Muscle layer of colon (tissue), 2 donors: ENCODE measurements at regions not wholly inside any gene's neighbourhood (a gene's known extent, or its start where the extent isn't known, plus 50 kb on each side); places are given as distances from the start of the nearest gene placed in this dataset.

Experiments
- H3K27ac ChIP-seq: one replicate; pipeline ENCODE4 v1.7.0; 2013; ENCODE audit warnings: low read depth, mild to moderate bottlenecking, low read length, moderate library complexity
- H3K27me3 ChIP-seq, 2 donors: one replicate each; pipeline ENCODE4 v1.7.0; 2013; ENCODE audit warnings: low read length in 2 of 2, mild to moderate bottlenecking in 2 of 2; ENCODE audit not compliant: insufficient read depth in 2 of 2, control insufficient read depth in 1 of 2
- H3K36me3 ChIP-seq: one replicate; pipeline ENCODE4 v1.7.0; 2013; ENCODE audit warnings: mild to moderate bottlenecking, low read length; ENCODE audit not compliant: insufficient read depth
- H3K4me1 ChIP-seq: one replicate; pipeline ENCODE4 v1.7.0; 2013; ENCODE audit warnings: mild to moderate bottlenecking, low read length; ENCODE audit not compliant: insufficient read depth
- H3K4me3 ChIP-seq, 2 donors: one replicate each; pipeline ENCODE4 v1.7.0; 2013; ENCODE audit warnings: low read length in 2 of 2, low read depth in 1 of 2, mild to moderate bottlenecking in 1 of 2, moderate library complexity in 1 of 2
- H3K9ac ChIP-seq: one replicate; pipeline ENCODE4 v1.7.0; 2013; ENCODE audit warnings: low read length
- H3K9me3 ChIP-seq: one replicate; pipeline ENCODE4 v1.7.0; 2013; ENCODE audit warnings: mild to moderate bottlenecking, low read length
- donor health status: abdominal sarcoma.
- donor health status: Adenocarcinoma of cecum.

DNA sequence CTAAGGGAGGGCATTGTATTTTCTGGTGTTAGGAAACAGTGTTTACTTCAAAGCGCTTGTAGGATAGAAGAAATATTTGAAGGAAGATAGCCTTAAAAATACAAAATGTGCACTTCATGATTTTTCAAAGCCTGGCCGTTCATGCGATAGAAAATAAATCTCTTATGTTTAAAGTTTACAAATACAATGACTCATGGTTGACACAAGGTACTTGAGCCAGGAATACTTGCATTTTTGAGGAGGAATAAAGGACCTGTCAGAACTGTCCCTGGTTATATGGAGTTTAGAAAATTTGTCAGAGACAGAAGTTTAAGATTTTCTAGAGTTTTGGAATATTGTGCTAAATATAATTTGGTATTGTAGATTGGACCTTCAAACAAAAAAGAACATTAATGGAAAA is 1223.2 kb upstream of the SLC10A2 start:
- no peaks in the 10 kb centered on the region for H3K36me3 ChIP-seq
- no peak overlapping the region for H3K4me3 ChIP-seq
- H3K4me1 ChIP-seq, result no peaks in the 10 kb centered on the region
- no peak overlapping the region for H3K27ac ChIP-seq
- no peaks in the 10 kb centered on the region for H3K9me3 ChIP-seq
- H3K9ac ChIP-seq, result no peak overlapping the region
- H3K27me3 ChIP-seq, result no peaks in the 10 kb centered on the region

- Histone ChIP-seq H3K9me3 (no peaks in the 10 kb centered on the region), H3K27ac (no peak overlapping the region), H3K4me3 (no peak overlapping the region), H3K4me1 (no peaks in the 10 kb centered on the region), H3K36me3 (no peaks in the 10 kb centered on the region), H3K9ac (no peak overlapping the region), H3K27me3 (no peaks in the 10 kb centered on the region)
Measured at GRCh38 chr13:104288496-104288895, 1222.3 kb upstream of the SLC10A2 start.

DNA sequence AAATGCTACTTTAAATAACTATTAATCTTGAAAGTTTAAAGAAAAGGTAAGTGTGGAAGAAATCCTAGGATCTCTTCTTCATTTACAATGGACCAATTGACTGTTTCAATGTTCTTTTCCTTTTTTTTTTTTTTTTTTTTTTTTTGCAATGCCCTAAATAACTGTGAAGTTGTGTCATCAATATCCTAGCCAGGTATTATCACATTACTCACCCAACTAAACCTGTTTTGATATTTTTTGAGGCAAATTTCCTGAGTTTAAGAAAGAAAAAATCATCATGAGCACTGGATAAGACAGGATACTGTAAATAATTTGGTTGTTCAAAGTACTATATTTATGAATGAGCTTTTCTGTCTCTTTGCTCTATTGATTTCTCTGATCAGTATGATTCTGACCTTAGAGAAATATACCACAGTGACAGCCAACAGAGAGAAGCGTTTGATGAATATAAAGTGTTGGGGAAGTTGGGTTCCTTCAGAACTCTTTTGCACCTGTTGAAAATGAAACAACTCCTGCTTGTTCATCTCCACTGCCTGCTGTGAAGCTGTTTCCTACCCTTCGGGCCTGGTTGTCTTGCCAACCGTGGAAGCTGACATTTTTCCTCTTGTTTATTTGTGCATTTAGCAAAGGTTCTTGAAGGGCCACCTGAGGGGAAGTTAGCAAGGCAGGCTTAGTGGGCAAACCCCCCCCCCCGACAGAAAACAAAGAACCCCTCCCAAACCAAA is 1220.5 kb upstream of the SLC10A2 start:
- no peak overlapping the region for H3K9ac ChIP-seq
- no peaks in the 10 kb centered on the region for H3K4me1 ChIP-seq
- no peaks in the 10 kb centered on the region for H3K9me3 ChIP-seq
- no peaks in the 10 kb centered on the region for H3K36me3 ChIP-seq
- no peak overlapping the region for H3K27ac ChIP-seq
- H3K27me3 ChIP-seq, result no peaks in the 10 kb centered on the region
- no peak overlapping the region for H3K4me3 ChIP-seq

DNA sequence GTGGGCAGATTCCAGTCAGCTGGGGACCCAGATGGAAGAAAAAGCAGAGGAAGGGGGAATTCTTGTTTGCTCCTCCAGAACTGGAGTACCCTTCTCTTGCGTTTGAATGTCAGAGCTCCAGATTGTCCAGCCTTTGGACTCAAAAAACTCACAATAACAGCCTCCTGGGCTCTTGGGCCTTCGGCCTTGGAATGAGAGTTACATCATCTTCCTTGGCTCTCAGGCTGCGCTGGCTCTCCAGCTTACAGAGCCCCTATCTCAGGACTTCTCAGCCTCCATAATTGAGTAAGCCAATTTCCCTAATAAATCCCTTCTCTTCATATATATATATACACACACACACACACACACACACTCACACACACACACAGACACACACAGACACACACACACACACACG is 1215.7 kb upstream of the SLC10A2 start:
- Histone ChIP-seq H3K9me3 (no peaks in the 10 kb centered on the region), H3K27me3 (no peaks in the 10 kb centered on the region), H3K9ac (no peak overlapping the region), H3K36me3 (no peaks in the 10 kb centered on the region), H3K4me3 (no peak overlapping the region), H3K27ac (no peak overlapping the region), H3K4me1 (no peaks in the 10 kb centered on the region)

GRCh38 chr13:104270731-104271130 is 1204.5 kb upstream of the SLC10A2 start:
- Histone ChIP-seq H3K27me3 (no peaks in the 10 kb centered on the region), H3K4me3 (no peak overlapping the region), H3K4me1 (no peaks in the 10 kb centered on the region), H3K9me3 (no peaks in the 10 kb centered on the region), H3K27ac (no peak overlapping the region), H3K36me3 (no peaks in the 10 kb centered on the region), H3K9ac (no peak overlapping the region)

DNA sequence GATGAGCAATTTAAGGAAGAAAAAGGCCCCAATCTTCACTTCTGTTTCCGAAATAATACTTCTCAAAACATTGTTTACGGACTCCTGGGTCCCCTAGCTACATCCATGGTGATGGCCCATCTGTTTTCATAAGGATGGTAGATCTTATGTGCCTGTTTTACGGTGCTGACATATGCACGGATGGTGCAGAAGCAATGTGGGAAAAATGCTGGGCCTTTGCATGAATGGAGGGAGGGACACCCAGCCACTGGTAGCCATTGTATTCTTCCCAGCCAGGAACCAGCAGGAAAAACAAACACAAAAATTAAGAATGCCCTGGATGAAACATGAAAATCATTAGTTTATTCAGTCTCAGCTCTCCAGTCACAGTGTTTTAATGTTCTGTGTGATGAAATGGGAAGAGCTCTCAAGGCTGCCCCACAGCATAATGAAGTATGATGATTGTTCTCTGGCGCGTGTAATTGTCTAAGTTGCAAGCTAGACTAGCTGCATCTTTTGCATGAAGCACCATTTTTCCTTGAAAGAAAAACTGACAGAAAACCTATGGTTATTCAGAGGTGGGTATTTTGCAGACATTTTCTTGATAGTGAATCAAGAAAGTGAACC is 1201.1 kb upstream of the SLC10A2 start:
- H3K9ac ChIP-seq, result no peak overlapping the region
- no peaks in the 10 kb centered on the region for H3K9me3 ChIP-seq
- no peak overlapping the region for H3K27ac ChIP-seq
- no peaks in the 10 kb centered on the region for H3K27me3 ChIP-seq
- H3K4me3 ChIP-seq, result no peak overlapping the region
- no peaks in the 10 kb centered on the region for H3K4me1 ChIP-seq
- no peaks in the 10 kb centered on the region for H3K36me3 ChIP-seq

DNA sequence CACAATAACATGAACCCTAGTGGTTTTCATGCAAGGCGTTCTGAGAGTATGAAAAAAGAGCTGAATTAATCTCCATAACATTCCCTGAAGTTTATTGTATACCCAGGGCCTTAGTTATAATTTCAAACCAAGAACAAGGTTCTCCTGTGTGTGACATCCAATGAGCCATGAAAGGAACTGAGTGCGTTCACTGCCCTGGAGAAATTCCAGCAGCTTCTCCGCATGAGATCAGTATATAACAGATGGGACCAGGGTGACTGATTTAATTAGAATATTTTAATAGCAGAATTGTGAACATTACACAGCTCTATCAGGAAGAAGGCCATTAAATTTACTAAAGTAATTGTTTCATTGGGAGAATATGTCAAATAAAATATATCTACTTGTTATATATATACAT is 1190.5 kb upstream of the SLC10A2 start:
- no peak overlapping the region for H3K9ac ChIP-seq
- H3K9me3 ChIP-seq, result no peaks in the 10 kb centered on the region
- H3K36me3 ChIP-seq, result no peaks in the 10 kb centered on the region
- H3K4me3 ChIP-seq, result no peak overlapping the region
- no peaks in the 10 kb centered on the region for H3K27me3 ChIP-seq
- H3K4me1 ChIP-seq, result no peaks in the 10 kb centered on the region
- H3K27ac ChIP-seq, result no peak overlapping the region

GRCh38 chr13:104253063-104253680 is 1187.0 kb upstream of the SLC10A2 start:
- H3K4me1 ChIP-seq, result no peaks in the 10 kb centered on the region
- no peak overlapping the region for H3K4me3 ChIP-seq
- no peak overlapping the region for H3K9ac ChIP-seq
- H3K9me3 ChIP-seq, result no peaks in the 10 kb centered on the region
- no peak overlapping the region for H3K27ac ChIP-seq
- no peaks in the 10 kb centered on the region for H3K36me3 ChIP-seq
- H3K27me3 ChIP-seq, result no peaks in the 10 kb centered on the region

DNA sequence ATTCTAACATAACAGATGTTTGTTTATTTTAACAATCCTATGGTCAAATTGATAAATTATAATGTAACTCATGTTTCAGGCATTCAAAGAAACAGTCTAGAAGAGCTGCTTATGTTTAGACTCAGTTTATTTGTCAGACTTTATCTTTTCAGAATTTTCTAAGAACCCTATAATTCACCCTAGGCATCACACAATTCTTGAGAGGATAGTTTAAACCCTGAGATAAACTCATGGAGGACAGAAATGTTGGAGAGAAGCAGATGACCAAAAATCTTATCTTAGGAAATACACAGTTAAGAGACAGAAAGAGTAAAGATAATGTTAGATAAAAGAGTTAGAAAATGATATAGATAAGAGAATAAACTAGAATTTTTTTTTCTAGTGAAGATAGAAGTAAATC is 1185.7 kb upstream of the SLC10A2 start:
- Histone ChIP-seq H3K9me3 (no peaks in the 10 kb centered on the region), H3K36me3 (no peaks in the 10 kb centered on the region), H3K27me3 (no peaks in the 10 kb centered on the region), H3K9ac (no peak overlapping the region), H3K4me3 (no peak overlapping the region), H3K27ac (no peak overlapping the region), H3K4me1 (no peaks in the 10 kb centered on the region)

- H3K9ac ChIP-seq, result no peak overlapping the region
- no peaks in the 10 kb centered on the region for H3K9me3 ChIP-seq
- no peak overlapping the region for H3K4me3 ChIP-seq
- no peak overlapping the region for H3K27ac ChIP-seq
- no peaks in the 10 kb centered on the region for H3K36me3 ChIP-seq
- no peaks in the 10 kb centered on the region for H3K27me3 ChIP-seq
- H3K4me1 ChIP-seq, result no peaks in the 10 kb centered on the region
Measured at GRCh38 chr13:104246955-104247354, 1180.7 kb upstream of the SLC10A2 start.

DNA sequence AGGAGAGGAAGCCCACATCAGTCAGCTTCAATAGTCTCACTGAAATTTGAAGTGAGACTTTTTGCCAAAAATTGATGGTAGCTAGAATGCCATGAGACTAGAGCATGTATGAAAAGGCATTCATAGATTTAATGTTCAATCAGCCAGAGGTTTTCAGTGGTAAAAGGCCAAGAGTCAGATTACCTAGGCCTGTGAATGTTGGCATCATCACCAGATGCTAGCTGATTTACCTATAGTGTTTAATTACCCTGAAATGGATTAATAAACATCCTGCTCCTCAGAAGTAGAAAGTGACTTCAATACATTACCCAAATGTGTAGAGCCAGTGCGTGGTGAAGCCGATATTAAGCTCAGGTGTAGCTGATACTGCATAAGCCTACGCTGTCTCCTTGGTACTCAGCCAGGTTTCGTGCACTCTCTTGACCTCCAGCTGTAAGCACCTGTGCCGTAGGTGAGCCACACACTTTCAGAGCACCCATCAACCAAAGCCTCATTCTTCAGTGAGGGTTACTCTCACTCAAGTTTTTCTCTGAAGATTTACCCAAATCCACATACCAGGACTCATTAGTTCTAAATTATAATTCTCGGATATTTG is 1140.3 kb upstream of the SLC10A2 start:
- Histone ChIP-seq H3K27me3 (no peaks in the 10 kb centered on the region), H3K4me1 (no peaks in the 10 kb centered on the region), H3K36me3 (no peaks in the 10 kb centered on the region), H3K9ac (no peak overlapping the region), H3K4me3 (no peak overlapping the region), H3K27ac (no peak overlapping the region), H3K9me3 (no peaks in the 10 kb centered on the region)
